Muscle layer of colon (tissue), 2 donors: ENCODE measurements at regions not wholly inside any gene's neighbourhood (a gene's known extent, or its start where the extent isn't known, plus 50 kb on each side); places are given as distances from the start of the nearest gene placed in this dataset.
"Not testable (repeated sequence)": the region's sequence is repeated elsewhere in the genome, so short reads cannot be mapped to it uniquely, and the experiment has no call there.

Experiments used
- H3K27ac ChIP-seq: one replicate; pipeline ENCODE4 v1.7.0; 2013; ENCODE audit warnings: low read depth, mild to moderate bottlenecking, low read length, moderate library complexity
- H3K27me3 ChIP-seq, 2 donors: one replicate each; pipeline ENCODE4 v1.7.0; 2013; ENCODE audit warnings: low read length in 2 of 2, mild to moderate bottlenecking in 2 of 2; ENCODE audit not compliant: insufficient read depth in 2 of 2, control insufficient read depth in 1 of 2
- H3K36me3 ChIP-seq: one replicate; pipeline ENCODE4 v1.7.0; 2013; ENCODE audit warnings: mild to moderate bottlenecking, low read length; ENCODE audit not compliant: insufficient read depth
- H3K4me1 ChIP-seq: one replicate; pipeline ENCODE4 v1.7.0; 2013; ENCODE audit warnings: mild to moderate bottlenecking, low read length; ENCODE audit not compliant: insufficient read depth
- H3K4me3 ChIP-seq, 2 donors: one replicate each; pipeline ENCODE4 v1.7.0; 2013; ENCODE audit warnings: low read length in 2 of 2, low read depth in 1 of 2, mild to moderate bottlenecking in 1 of 2, moderate library complexity in 1 of 2
- H3K9ac ChIP-seq: one replicate; pipeline ENCODE4 v1.7.0; 2013; ENCODE audit warnings: low read length
- H3K9me3 ChIP-seq: one replicate; pipeline ENCODE4 v1.7.0; 2013; ENCODE audit warnings: mild to moderate bottlenecking, low read length
- donor health status: abdominal sarcoma.
- donor health status: Adenocarcinoma of cecum.

GRCh38 chr2:56571074-56571473 lies 387.3 kb downstream of the CCDC85A start:
- Histone ChIP-seq H3K27ac (no peak overlapping the region), H3K36me3 (no peaks in the 10 kb centered on the region), H3K9me3 (no peaks in the 10 kb centered on the region)

GRCh38 chr2:56576001-56576400 lies 392.2 kb downstream of the CCDC85A start:
- Histone ChIP-seq H3K36me3 (no peaks in the 10 kb centered on the region), H3K27me3 (no peaks in the 10 kb centered on the region), H3K4me3 (no peak overlapping the region), H3K4me1 (no peaks in the 10 kb centered on the region), H3K9ac (no peak overlapping the region), H3K27ac (no peak overlapping the region), H3K9me3 (no peaks in the 10 kb centered on the region)

More at GRCh38 chr2:56571074-56571473, 387.3 kb downstream of the CCDC85A start:
- H3K9ac ChIP-seq: no peak overlapping the region
- no peak overlapping the region for H3K4me3 ChIP-seq
- no peaks in the 10 kb centered on the region for H3K4me1 ChIP-seq
- no peaks in the 10 kb centered on the region for H3K27me3 ChIP-seq

GRCh38 chr2:56580242-56580641 lies 396.5 kb downstream of the CCDC85A start:
- H3K9me3 ChIP-seq: no peaks in the 10 kb centered on the region
- H3K36me3 ChIP-seq: no peaks in the 10 kb centered on the region
- H3K4me1 ChIP-seq: no peaks in the 10 kb centered on the region
- no peak overlapping the region for H3K27ac ChIP-seq
- H3K27me3 ChIP-seq: no peaks in the 10 kb centered on the region
- no peak overlapping the region for H3K4me3 ChIP-seq
- H3K9ac ChIP-seq: no peak overlapping the region

- no peaks in the 10 kb centered on the region for H3K27me3 ChIP-seq
- H3K4me3 ChIP-seq: no peak overlapping the region
- no peaks in the 10 kb centered on the region for H3K36me3 ChIP-seq
- H3K9me3 ChIP-seq: no peaks in the 10 kb centered on the region
- H3K9ac ChIP-seq: no peak overlapping the region
- no peaks in the 10 kb centered on the region for H3K4me1 ChIP-seq
- H3K27ac ChIP-seq: no peak overlapping the region
These were observed 398.8 kb downstream of the CCDC85A start for GRCh38 chr2:56582570-56582969.

- no peak overlapping the region for H3K4me3 ChIP-seq
- H3K4me1 ChIP-seq: no peaks in the 10 kb centered on the region
- no peak overlapping the region for H3K9ac ChIP-seq
- no peaks in the 10 kb centered on the region for H3K36me3 ChIP-seq
- no peaks in the 10 kb centered on the region for H3K27me3 ChIP-seq
- no peak overlapping the region for H3K27ac ChIP-seq
- no peaks in the 10 kb centered on the region for H3K9me3 ChIP-seq
These were observed 400.1 kb downstream of the CCDC85A start for GRCh38 chr2:56583796-56584315.

- Histone ChIP-seq H3K27me3 (no peaks in the 10 kb centered on the region), H3K9ac (no peak overlapping the region), H3K4me3 (no peak overlapping the region), H3K36me3 (no peaks in the 10 kb centered on the region), H3K9me3 (no peaks in the 10 kb centered on the region), H3K27ac (no peak overlapping the region), H3K4me1 (no peaks in the 10 kb centered on the region)
These were observed 403.7 kb downstream of the CCDC85A start for GRCh38 chr2:56587456-56587855.

GRCh38 chr2:56589194-56589593 lies 405.4 kb downstream of the CCDC85A start:
- Histone ChIP-seq H3K9ac (no peak overlapping the region), H3K27me3 (no peaks in the 10 kb centered on the region), H3K9me3 (no peaks in the 10 kb centered on the region), H3K4me3 (no peak overlapping the region), H3K4me1 (no peaks in the 10 kb centered on the region), H3K36me3 (no peaks in the 10 kb centered on the region), H3K27ac (no peak overlapping the region)

GRCh38 chr2:56589835-56590234 lies 406.0 kb downstream of the CCDC85A start:
- H3K27ac ChIP-seq: no peak overlapping the region
- H3K9ac ChIP-seq: no peak overlapping the region
- H3K4me1 ChIP-seq: no peaks in the 10 kb centered on the region
- H3K27me3 ChIP-seq: no peaks in the 10 kb centered on the region
- H3K36me3 ChIP-seq: no peaks in the 10 kb centered on the region
- H3K9me3 ChIP-seq: no peaks in the 10 kb centered on the region
- no peak overlapping the region for H3K4me3 ChIP-seq

- H3K27me3 ChIP-seq: no peaks in the 10 kb centered on the region
- no peaks in the 10 kb centered on the region for H3K9me3 ChIP-seq
- H3K9ac ChIP-seq: no peak overlapping the region
- H3K4me3 ChIP-seq: no peak overlapping the region
- H3K4me1 ChIP-seq: no peaks in the 10 kb centered on the region
- H3K36me3 ChIP-seq: no peaks in the 10 kb centered on the region
- no peak overlapping the region for H3K27ac ChIP-seq
These were observed 406.8 kb downstream of the CCDC85A start for GRCh38 chr2:56590611-56591010.

- H3K4me3 ChIP-seq, H3K36me3 ChIP-seq, H3K27me3 ChIP-seq, H3K9ac ChIP-seq, H3K27ac ChIP-seq, H3K9me3 ChIP-seq, H3K4me1 ChIP-seq: not testable (repeated sequence)
These were observed 422.3 kb downstream of the CCDC85A start for GRCh38 chr2:56606086-56606485.

- no peak overlapping the region for H3K27ac ChIP-seq
- H3K9ac ChIP-seq: no peak overlapping the region
- no peaks in the 10 kb centered on the region for H3K4me1 ChIP-seq
- H3K9me3 ChIP-seq: no peaks in the 10 kb centered on the region
- H3K4me3 ChIP-seq: no peak overlapping the region
- no peaks in the 10 kb centered on the region for H3K36me3 ChIP-seq
- no peaks in the 10 kb centered on the region for H3K27me3 ChIP-seq
These were observed 429.5 kb downstream of the CCDC85A start for GRCh38 chr2:56613254-56613653.

GRCh38 chr2:56613920-56614319 lies 430.1 kb downstream of the CCDC85A start:
- Histone ChIP-seq H3K9ac (no peak overlapping the region), H3K4me3 (no peak overlapping the region), H3K27me3 (no peaks in the 10 kb centered on the region), H3K27ac (no peak overlapping the region), H3K9me3 (no peaks in the 10 kb centered on the region), H3K4me1 (no peaks in the 10 kb centered on the region), H3K36me3 (no peaks in the 10 kb centered on the region)
